Esophagus muscularis mucosa (tissue), 4 donors: ENCODE measurements at regions not wholly inside any gene's neighbourhood (a gene's known extent, or its start where the extent isn't known, plus 50 kb on each side); places are given as distances from the start of the nearest gene placed in this dataset.

Experiments
- EP300 ChIP-seq: sonication (generic); formaldehyde crosslinking; IDR thresholded peaks from one replicate; pipeline ENCODE4 v1.6.1; 2017; ENCODE audit warnings: antibody characterized with exemption
- POLR2A ChIP-seq: fragments of 450-650 bp; IDR thresholded peaks from one replicate; pipeline ENCODE4 v1.6.1; 2017; ENCODE audit warnings: antibody characterized with exemption, moderate library complexity, mild to moderate bottlenecking, low read depth
- POLR2AphosphoS5 ChIP-seq, 2 donors: sonication (generic); formaldehyde crosslinking; IDR thresholded peaks; one replicate each; pipeline ENCODE4 v1.6.1; 2017; ENCODE audit warnings: antibody characterized with exemption in 2 of 2
- TF ChIP-seq, protein P1 (sequence below), 3 experiments: fragments of 200-600 bp in 2 of 3; fragments of 450-650 bp in 1 of 3; sonication (generic) in 2 of 3; IDR thresholded peaks; one replicate each; pipeline ENCODE4 v1.5.1; 2017 to 2019; ENCODE audit warnings: antibody characterized with exemption in 3 of 3, mild to moderate bottlenecking in 2 of 3, moderate library complexity in 1 of 3

DNA sequence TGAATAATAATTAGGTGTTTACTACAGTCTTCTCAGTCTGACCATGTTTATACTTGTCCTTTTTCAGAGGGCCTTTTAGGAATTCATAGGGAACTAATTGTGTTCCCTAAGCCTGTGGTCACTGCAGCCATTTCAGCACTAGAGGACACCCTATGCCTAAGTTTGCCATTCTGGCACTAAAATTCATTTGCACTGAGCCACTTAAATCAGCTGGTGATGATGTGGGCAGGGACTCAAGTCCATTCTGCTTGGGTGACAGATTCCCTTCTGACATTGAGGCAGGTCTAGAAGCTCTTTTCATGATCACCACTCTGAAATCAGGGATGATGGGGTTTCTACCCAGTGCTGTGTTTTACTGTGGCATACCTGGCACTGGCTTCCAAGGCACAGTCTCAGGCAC, 1178.9 kb upstream of the DIAPH2 start:
- TF ChIP-seq EP300, result no peak
- TF ChIP-seq POLR2A, result no peak
- TF ChIP-seq, protein P1, sequence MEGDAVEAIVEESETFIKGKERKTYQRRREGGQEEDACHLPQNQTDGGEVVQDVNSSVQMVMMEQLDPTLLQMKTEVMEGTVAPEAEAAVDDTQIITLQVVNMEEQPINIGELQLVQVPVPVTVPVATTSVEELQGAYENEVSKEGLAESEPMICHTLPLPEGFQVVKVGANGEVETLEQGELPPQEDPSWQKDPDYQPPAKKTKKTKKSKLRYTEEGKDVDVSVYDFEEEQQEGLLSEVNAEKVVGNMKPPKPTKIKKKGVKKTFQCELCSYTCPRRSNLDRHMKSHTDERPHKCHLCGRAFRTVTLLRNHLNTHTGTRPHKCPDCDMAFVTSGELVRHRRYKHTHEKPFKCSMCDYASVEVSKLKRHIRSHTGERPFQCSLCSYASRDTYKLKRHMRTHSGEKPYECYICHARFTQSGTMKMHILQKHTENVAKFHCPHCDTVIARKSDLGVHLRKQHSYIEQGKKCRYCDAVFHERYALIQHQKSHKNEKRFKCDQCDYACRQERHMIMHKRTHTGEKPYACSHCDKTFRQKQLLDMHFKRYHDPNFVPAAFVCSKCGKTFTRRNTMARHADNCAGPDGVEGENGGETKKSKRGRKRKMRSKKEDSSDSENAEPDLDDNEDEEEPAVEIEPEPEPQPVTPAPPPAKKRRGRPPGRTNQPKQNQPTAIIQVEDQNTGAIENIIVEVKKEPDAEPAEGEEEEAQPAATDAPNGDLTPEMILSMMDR (IDR thresholded peaks at IDR 0.05), result no peak
- no peak for TF ChIP-seq POLR2AphosphoS5 (IDR thresholded peaks at IDR 0.05)
